ENCODE measurements at regions not wholly inside any gene's neighbourhood (a gene's known extent, or its start where the extent isn't known, plus 50 kb on each side); places are given as distances from the start of the nearest gene placed in this dataset.

GRCh38 chr6:119848696-119849095 lies 499.1 kb upstream of the MAN1A1 start:
- no peak for TF ChIP-seq CTCF (IDR thresholded peaks at IDR 0.05; ENCODE audit: insufficient read depth, low read depth, low read length, missing control alignments)
- DNase-seq (ENCODE audit: low read depth), result no peak
- H3K4me3 ChIP-seq (ENCODE audit: low read depth, low read length), result no peak overlapping the region

- DNase-seq (ENCODE audit: low read depth), result no peak
These were observed 495.6 kb upstream of the MAN1A1 start for GRCh38 chr6:119845161-119845560.

GRCh38 chr6:119844387-119844786 lies 494.8 kb upstream of the MAN1A1 start:
- DNase-seq (ENCODE audit: low read depth), result no peak

More at GRCh38 chr6:119845161-119845560, 495.6 kb upstream of the MAN1A1 start:
- no peak overlapping the region for H3K4me3 ChIP-seq (ENCODE audit: low read depth, low read length)
- no peak for TF ChIP-seq CTCF (IDR thresholded peaks at IDR 0.05; ENCODE audit: insufficient read depth, low read depth, low read length, missing control alignments)

GRCh38 chr6:119842191-119842590 lies 492.6 kb upstream of the MAN1A1 start:
- no peak overlapping the region for H3K4me3 ChIP-seq (ENCODE audit: low read depth, low read length)
- no peak for TF ChIP-seq CTCF (IDR thresholded peaks at IDR 0.05; ENCODE audit: insufficient read depth, low read depth, low read length, missing control alignments)

More at GRCh38 chr6:119844387-119844786, 494.8 kb upstream of the MAN1A1 start:
- no peak overlapping the region for H3K4me3 ChIP-seq (ENCODE audit: low read depth, low read length)
- TF ChIP-seq CTCF (IDR thresholded peaks at IDR 0.05; ENCODE audit: insufficient read depth, low read depth, low read length, missing control alignments), result no peak

GRCh38 chr6:119838043-119838442 lies 488.5 kb upstream of the MAN1A1 start:
- TF ChIP-seq CTCF (IDR thresholded peaks at IDR 0.05; ENCODE audit: insufficient read depth, low read depth, low read length, missing control alignments), result no peak
- no peak overlapping the region for H3K4me3 ChIP-seq (ENCODE audit: low read depth, low read length)

More at GRCh38 chr6:119842191-119842590, 492.6 kb upstream of the MAN1A1 start:
- DNase-seq (ENCODE audit: low read depth), result no peak

GRCh38 chr6:119834418-119834817 lies 484.9 kb upstream of the MAN1A1 start:
- no peak for TF ChIP-seq CTCF (IDR thresholded peaks at IDR 0.05; ENCODE audit: insufficient read depth, low read depth, low read length, missing control alignments)
- H3K4me3 ChIP-seq (ENCODE audit: low read depth, low read length), result no peak overlapping the region
- DNase-seq (ENCODE audit: low read depth), result no peak

More at GRCh38 chr6:119838043-119838442, 488.5 kb upstream of the MAN1A1 start:
- no peak for DNase-seq (ENCODE audit: low read depth)

GRCh38 chr6:119832411-119832810 lies 482.9 kb upstream of the MAN1A1 start:
- no peak for DNase-seq (ENCODE audit: low read depth)
- TF ChIP-seq CTCF (IDR thresholded peaks at IDR 0.05; ENCODE audit: insufficient read depth, low read depth, low read length, missing control alignments), result no peak

More at GRCh38 chr6:119832411-119832810, 482.9 kb upstream of the MAN1A1 start:
- no peak overlapping the region for H3K4me3 ChIP-seq (ENCODE audit: low read depth, low read length)

All from GM12865 (cell line).